Fibroblast of the aortic adventitia (primary cell): ENCODE measurements at regions not wholly inside any gene's neighbourhood (a gene's known extent, or its start where the extent isn't known, plus 50 kb on each side); places are given as distances from the start of the nearest gene placed in this dataset.
"Not testable (repeated sequence)": the region's sequence is repeated elsewhere in the genome, so short reads cannot be mapped to it uniquely, and the experiment has no call there.

Experiments
- DNase-seq: peaks from one replicate; pipeline ENCODE4 v3.0.0-alpha.2; 2010; ENCODE audit warnings: low read depth
- H3K4me3 ChIP-seq: 2 replicates; pipeline ENCODE4 v1.5.1; 2011; ENCODE audit warnings: low read depth, mild to moderate bottlenecking, control low read depth, low read length, moderate library complexity
- CTCF ChIP-seq: IDR thresholded peaks from 2 replicates; pipeline ENCODE4 v1.5.1; 2011; ENCODE audit warnings: mild to moderate bottlenecking, low read length, control low read depth, inconsistent platforms; ENCODE audit not compliant: insufficient read depth

DNA sequence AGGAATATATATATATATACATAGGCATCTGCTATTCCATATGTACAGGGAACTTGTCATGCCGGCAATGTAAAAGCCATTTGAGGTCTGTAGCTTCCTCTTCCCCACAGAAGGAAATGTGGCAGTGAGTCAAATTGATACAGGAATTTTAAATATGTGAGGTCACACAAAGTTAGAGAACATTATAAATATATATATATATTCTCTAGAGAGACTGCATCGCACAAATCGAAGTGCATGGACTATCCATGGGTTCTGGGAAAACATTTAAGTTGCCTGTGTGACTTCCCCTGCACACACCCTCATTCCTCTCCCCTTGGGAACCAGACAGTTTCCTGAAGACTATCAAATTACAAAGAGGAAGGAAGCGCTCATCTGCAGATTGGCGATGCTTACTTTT, 100.9 kb upstream of the CCDC91 start:
- TF ChIP-seq CTCF: no peak
- DNase-seq: peak; percentile 23
- no peak overlapping the region for H3K4me3 ChIP-seq

GRCh38 chr12:28090835-28091234, 99.4 kb upstream of the CCDC91 start:
- TF ChIP-seq CTCF: no peak
- DNase-seq: no peak
- H3K4me3 ChIP-seq: no peak overlapping the region

DNA sequence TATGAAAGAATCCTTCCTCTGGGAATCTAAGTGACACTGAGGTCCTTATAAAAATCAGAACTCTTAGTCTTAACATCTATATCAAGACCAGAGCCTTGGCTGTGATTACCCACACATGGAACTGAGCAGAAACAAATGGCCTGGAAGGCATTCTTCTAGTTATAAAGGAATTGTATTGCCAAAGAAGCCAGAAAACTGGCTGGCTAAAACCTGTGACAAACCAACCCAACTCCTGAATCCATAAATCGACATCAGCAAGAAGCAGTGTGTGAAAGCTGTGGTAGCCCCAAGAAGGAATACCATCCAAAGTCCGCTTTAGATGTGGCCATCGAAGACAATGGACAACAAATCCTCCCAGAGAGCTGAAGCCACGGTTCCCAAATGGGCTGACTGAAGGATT, 97.9 kb upstream of the CCDC91 start:
- DNase-seq: no peak

GRCh38 chr12:28096649-28097048, 93.6 kb upstream of the CCDC91 start:
- TF ChIP-seq CTCF: no peak
- no peak for DNase-seq
- no peak overlapping the region for H3K4me3 ChIP-seq

More for the DNA sequence above, 97.9 kb upstream of the CCDC91 start:
- no peak overlapping the region for H3K4me3 ChIP-seq
- no peak for TF ChIP-seq CTCF

DNA sequence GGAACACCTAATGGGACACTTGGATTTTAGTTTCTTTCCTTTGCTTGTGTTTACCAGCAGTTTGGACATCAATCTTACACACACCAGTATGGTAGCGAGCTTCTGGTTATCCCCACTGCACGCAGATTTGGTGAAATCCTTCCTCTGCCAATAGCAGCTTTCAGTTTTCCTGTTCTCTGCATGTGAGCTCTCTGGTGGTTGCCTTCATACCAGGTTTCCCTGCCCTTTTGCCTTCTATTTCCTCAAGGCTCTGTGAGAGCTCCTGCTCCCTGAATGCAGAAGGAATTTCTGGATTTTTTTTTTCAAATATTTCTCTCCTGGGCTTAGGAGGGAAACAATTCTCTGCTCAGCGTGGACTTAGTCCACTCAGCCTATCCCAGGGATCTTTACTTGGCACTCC, 93.0 kb upstream of the CCDC91 start:
- DNase-seq: peak; percentile 11
- H3K4me3 ChIP-seq: no peak overlapping the region
- TF ChIP-seq CTCF: no peak

DNA sequence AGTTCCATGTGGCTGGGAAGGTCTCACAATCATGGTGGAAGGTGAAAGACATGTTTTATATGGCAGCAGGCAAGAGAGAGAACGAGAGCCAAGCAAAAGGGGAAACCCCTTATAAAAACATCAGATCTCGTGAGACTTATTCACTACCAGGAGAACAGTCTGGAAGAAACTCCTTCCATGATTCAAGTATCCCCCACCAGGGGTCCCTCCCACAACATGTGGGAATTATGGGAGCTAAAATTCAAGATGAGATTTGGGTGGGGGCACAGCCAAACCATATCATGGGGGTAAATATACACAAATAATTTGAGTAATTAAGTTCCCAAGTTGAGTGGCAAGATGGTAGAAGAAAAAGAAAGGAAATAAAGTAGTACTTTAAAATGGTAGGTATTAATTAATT, 91.0 kb upstream of the CCDC91 start:
- DNase-seq: not testable (repeated sequence)

DNA sequence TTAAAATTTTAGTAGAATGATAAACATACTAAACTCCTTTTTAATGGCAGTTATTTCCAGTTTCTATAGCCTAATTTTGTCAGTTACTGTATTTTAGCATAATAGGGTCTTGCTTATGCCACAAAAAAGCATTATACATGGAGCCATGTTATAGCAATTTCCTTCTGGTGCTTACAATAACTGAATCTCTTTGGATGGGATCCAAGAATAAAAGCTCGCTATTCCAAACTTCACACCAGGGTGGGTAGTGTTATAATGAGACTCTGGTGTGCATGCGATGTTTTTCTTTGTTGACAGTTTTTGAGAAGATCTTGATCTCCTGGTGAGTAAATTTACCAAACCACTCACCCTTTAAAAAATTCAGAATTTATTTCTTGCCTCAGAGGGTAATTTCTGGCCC, 90.4 kb upstream of the CCDC91 start:
- TF ChIP-seq CTCF: no peak
- H3K4me3 ChIP-seq: no peak overlapping the region
- no peak for DNase-seq

More for the DNA sequence above, 91.0 kb upstream of the CCDC91 start:
- not testable (repeated sequence) for H3K4me3 ChIP-seq
